ENCODE measurements at regions not wholly inside any gene's neighbourhood (a gene's known extent, or its start where the extent isn't known, plus 50 kb on each side); places are given as distances from the start of the nearest gene placed in this dataset.

DNA sequence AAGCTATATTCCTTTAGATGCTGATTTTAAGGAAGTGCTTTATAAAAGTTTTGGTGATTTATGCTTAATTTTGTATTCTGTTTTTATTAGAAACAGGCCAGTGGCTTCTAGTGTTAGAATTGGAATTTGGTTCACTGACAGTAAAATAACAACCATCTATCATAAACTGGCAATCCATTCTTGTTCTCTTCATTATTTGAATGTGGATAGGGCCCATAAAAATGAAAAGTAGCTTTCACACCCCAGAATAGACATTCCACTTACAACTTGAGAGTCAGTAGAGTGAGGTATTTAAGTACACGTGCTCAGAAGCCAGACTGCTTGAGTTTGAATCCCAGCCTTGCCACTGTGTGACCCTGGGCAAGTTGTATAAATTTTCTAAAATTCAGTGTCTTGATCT lies 232.4 kb upstream of the CTSO start:
- Histone ChIP-seq H3K9me3 (no peaks in the 10 kb centered on the region), H3K27ac (no peak overlapping the region), H3K27me3 (no peaks in the 10 kb centered on the region), H3K4me1 (no peaks in the 10 kb centered on the region), H3K4me3 (no peak overlapping the region), H3K36me3 (no peaks in the 10 kb centered on the region)
- TF ChIP-seq, protein P1, sequence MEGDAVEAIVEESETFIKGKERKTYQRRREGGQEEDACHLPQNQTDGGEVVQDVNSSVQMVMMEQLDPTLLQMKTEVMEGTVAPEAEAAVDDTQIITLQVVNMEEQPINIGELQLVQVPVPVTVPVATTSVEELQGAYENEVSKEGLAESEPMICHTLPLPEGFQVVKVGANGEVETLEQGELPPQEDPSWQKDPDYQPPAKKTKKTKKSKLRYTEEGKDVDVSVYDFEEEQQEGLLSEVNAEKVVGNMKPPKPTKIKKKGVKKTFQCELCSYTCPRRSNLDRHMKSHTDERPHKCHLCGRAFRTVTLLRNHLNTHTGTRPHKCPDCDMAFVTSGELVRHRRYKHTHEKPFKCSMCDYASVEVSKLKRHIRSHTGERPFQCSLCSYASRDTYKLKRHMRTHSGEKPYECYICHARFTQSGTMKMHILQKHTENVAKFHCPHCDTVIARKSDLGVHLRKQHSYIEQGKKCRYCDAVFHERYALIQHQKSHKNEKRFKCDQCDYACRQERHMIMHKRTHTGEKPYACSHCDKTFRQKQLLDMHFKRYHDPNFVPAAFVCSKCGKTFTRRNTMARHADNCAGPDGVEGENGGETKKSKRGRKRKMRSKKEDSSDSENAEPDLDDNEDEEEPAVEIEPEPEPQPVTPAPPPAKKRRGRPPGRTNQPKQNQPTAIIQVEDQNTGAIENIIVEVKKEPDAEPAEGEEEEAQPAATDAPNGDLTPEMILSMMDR (IDR thresholded peaks at IDR 0.05): no peak
- no peak for TF ChIP-seq POLR2A (IDR thresholded peaks at IDR 0.05)
- intact Hi-C loops (cut with DNase I): no loop called here
- no peak for DNase-seq
- 76 to 100% methylated on average over 1 of the region's 1 CpG for WGBS, 2 donors

DNA sequence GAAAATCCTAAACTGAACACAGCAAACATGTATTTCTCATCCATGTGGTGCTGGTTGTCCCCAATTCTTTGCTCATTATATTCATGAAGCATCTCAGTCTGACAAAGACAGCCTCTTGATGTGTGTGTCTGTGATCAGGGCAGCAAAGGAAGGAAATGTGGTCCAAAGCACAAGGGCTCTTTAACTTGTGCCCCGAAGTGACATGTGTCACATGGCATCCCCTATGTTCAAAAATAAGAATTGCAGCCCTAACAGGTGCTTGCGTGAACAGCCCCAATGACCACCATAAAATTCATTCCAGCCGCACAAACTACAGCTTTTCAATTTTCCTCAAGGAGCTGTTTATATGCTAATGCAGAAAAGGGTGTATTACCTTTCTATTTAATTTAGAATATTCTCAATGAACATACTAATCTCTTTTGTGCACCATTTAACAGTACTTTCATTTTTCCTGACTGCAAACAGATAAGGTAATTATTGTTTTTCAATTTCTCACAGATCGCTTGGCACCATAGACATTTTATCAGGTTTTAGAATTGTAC lies 231.9 kb upstream of the CTSO start:
- no peak for DNase-seq
- intact Hi-C loops (cut with DNase I): no loop called here
- H3K36me3 ChIP-seq: no peaks in the 10 kb centered on the region
- no peaks in the 10 kb centered on the region for H3K9me3 ChIP-seq
- 86 to 87% methylated on average over 4 of the region's 4 CpGs for WGBS, 2 donors
- no peak overlapping the region for H3K4me3 ChIP-seq
- TF ChIP-seq POLR2A (IDR thresholded peaks at IDR 0.05): no peak
- TF ChIP-seq, protein P1 (IDR thresholded peaks at IDR 0.05): no peak
- no peaks in the 10 kb centered on the region for H3K4me1 ChIP-seq
- H3K27me3 ChIP-seq: no peaks in the 10 kb centered on the region
- no peak overlapping the region for H3K27ac ChIP-seq

DNA sequence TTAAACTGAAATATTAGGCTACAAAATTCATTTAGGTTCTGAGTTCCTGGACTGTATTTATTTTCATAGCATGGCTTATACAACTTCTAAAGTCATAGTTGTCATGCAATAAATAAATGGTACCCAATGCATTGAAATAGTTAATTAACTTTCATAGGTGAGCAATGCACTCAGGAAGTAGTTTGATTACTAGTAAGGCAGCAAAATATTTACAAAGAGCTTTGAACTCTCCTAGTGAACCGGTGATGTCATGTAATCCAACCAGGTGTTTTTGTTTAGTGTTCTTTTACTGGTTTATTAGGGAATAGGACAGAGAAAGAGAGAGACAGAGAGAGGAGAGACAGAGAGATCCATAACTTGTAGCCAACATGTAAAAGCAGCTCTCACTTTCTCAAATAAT lies 228.6 kb upstream of the CTSO start:
- intact Hi-C loops (cut with DNase I): no loop called here
- H3K36me3 ChIP-seq: no peaks in the 10 kb centered on the region
- H3K27me3 ChIP-seq: no peaks in the 10 kb centered on the region
- H3K4me1 ChIP-seq: no peaks in the 10 kb centered on the region
- TF ChIP-seq POLR2A (IDR thresholded peaks at IDR 0.05): no peak
- TF ChIP-seq, protein P1 (IDR thresholded peaks at IDR 0.05): no peak
- WGBS, 2 donors: 10 to 40% methylated on average over 1 of the region's 1 CpG
- no peak overlapping the region for H3K27ac ChIP-seq
- no peak for DNase-seq
- H3K9me3 ChIP-seq: no peaks in the 10 kb centered on the region
- H3K4me3 ChIP-seq: no peak overlapping the region

DNA sequence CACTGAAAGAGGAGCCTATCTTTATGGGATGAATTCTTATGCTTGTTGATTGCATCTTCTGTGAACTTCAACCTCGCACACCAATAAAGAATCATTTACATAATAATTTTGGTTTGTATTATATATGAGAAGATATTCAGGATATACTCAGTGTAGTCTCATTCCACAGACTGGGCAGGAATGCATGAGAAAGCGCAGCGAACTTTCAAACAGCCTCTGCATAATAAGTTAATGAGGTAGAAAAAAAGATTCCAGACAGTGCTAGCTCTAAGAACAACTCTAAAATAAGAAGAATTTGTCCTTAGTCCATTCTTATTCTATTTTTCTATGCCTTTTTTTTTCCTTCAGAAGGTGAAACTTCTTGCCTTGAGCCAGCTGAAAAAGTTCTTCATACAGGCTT lies 224.3 kb upstream of the CTSO start:
- TF ChIP-seq, protein P1 (IDR thresholded peaks at IDR 0.05): no peak
- no peak for TF ChIP-seq POLR2A (IDR thresholded peaks at IDR 0.05)
- Histone ChIP-seq H3K27ac (no peak overlapping the region), H3K4me1 (no peaks in the 10 kb centered on the region), H3K9me3 (no peaks in the 10 kb centered on the region), H3K36me3 (no peaks in the 10 kb centered on the region), H3K27me3 (no peaks in the 10 kb centered on the region), H3K4me3 (no peak overlapping the region)
- intact Hi-C loops (cut with DNase I): no loop called here
- WGBS, 2 donors: 91 to 94% methylated on average over 3 of the region's 3 CpGs
- DNase-seq: no peak

DNA sequence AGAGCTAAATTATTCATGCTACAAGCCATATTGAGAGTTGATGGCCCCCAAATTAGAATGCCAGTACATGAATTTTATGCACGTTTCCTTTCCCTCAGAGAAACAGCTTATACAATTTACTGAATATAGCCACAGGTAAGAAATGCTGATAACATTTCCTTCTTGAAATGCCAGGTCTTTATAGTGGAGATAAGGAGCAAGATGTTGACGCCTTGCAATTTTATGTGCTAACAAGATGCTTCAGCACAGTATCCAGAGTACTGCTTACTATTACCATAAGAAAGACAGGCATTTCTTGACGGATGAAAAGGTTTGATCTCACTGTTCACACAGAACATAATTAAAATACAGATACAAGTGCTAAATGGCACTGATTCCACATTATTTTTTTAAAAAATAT lies 223.2 kb upstream of the CTSO start:
- no peak overlapping the region for H3K4me3 ChIP-seq
- no peak overlapping the region for H3K27ac ChIP-seq
- intact Hi-C loops (cut with DNase I): no loop called here
- H3K4me1 ChIP-seq: no peaks in the 10 kb centered on the region
- no peak for TF ChIP-seq POLR2A (IDR thresholded peaks at IDR 0.05)
- TF ChIP-seq, protein P1 (IDR thresholded peaks at IDR 0.05): no peak
- H3K36me3 ChIP-seq: no peaks in the 10 kb centered on the region
- DNase-seq: no peak
- H3K9me3 ChIP-seq: no peaks in the 10 kb centered on the region
- H3K27me3 ChIP-seq: no peaks in the 10 kb centered on the region
- 84 to 87% methylated on average over 3 of the region's 3 CpGs for WGBS, 2 donors

All from esophagus squamous epithelium (tissue), 5 donors.